Endothelial cell (in vitro differentiated cells): ENCODE measurements at regions not wholly inside any gene's neighbourhood (a gene's known extent, or its start where the extent isn't known, plus 50 kb on each side); places are given as distances from the start of the nearest gene placed in this dataset.

Source experiments
- DNase-seq: peaks from one replicate; pipeline ENCODE4 v3.0.0; 2021; ENCODE audit warnings: low spot score
- H3K27ac Mint-ChIP-seq: one replicate; pipeline ENCODE4 v1.8.0; 2021; ENCODE audit warnings: mixed read lengths, inconsistent platforms; ENCODE audit not compliant: unreplicated experiment
- H3K27me3 Mint-ChIP-seq: one replicate; pipeline ENCODE4 v1.8.0; 2021; ENCODE audit warnings: mild to moderate bottlenecking, moderate library complexity, mixed read lengths, inconsistent platforms; ENCODE audit not compliant: unreplicated experiment
- H3K36me3 Mint-ChIP-seq: one replicate; pipeline ENCODE4 v1.8.0; 2021; ENCODE audit warnings: mild to moderate bottlenecking, low read depth, mixed read lengths, inconsistent platforms; ENCODE audit not compliant: unreplicated experiment
- H3K4me1 Mint-ChIP-seq: one replicate; pipeline ENCODE4 v1.8.0; 2021; ENCODE audit warnings: mild to moderate bottlenecking, mixed read lengths, inconsistent platforms; ENCODE audit not compliant: unreplicated experiment
- H3K4me3 Mint-ChIP-seq: one replicate; pipeline ENCODE4 v1.8.0; 2021; ENCODE audit warnings: mild to moderate bottlenecking, mixed read lengths, inconsistent platforms; ENCODE audit not compliant: unreplicated experiment
- H3K9me3 Mint-ChIP-seq: one replicate; pipeline ENCODE4 v1.8.0; 2021; ENCODE audit warnings: mixed read lengths, inconsistent platforms; ENCODE audit not compliant: unreplicated experiment
- TF ChIP-seq, protein P1 (sequence below): fragments of 200-600 bp; sonication (generic); IDR thresholded peaks from one replicate; pipeline ENCODE4 v1.5.0; 2021; ENCODE audit warnings: antibody characterized with exemption; ENCODE audit not compliant: unreplicated experiment

DNA sequence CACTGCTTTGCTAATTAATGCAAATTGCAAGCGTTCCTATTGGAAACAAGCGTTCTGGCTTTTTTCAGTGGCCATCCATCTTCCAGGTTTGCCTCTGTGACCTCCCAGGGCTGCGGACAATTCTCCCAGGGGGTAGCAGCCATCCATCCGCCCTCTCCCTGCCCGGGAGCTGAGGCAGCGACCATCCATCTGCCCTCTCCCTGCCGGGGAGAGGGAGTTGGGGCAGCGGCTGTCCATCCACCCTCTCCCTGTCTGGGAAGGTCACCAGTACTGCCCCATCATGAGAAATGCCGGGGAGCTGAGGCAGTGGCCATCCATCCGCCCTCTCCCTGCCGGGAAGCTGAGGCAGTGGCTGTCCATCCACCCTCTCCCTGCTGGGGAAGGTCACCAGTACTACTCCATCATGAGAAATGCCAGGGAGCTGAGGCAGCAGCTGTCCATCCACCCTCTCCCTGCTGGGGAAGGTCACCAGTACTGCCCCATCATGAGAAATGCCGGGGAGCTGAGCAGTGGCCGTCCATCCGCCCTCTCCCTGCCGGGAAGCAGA is 394.7 kb downstream of the BRD1 start:
- Mint-ChIP-seq H3K27ac (no peak overlapping the region), H3K36me3 (no peaks in the 10 kb centered on the region), H3K27me3 (peaks cover 2% of the 10 kb centered on the region), H3K4me3 (no peak overlapping the region), H3K9me3 (no peaks in the 10 kb centered on the region), H3K4me1 (no peaks in the 10 kb centered on the region)
- DNase-seq, result no peak
- TF ChIP-seq, protein P1, sequence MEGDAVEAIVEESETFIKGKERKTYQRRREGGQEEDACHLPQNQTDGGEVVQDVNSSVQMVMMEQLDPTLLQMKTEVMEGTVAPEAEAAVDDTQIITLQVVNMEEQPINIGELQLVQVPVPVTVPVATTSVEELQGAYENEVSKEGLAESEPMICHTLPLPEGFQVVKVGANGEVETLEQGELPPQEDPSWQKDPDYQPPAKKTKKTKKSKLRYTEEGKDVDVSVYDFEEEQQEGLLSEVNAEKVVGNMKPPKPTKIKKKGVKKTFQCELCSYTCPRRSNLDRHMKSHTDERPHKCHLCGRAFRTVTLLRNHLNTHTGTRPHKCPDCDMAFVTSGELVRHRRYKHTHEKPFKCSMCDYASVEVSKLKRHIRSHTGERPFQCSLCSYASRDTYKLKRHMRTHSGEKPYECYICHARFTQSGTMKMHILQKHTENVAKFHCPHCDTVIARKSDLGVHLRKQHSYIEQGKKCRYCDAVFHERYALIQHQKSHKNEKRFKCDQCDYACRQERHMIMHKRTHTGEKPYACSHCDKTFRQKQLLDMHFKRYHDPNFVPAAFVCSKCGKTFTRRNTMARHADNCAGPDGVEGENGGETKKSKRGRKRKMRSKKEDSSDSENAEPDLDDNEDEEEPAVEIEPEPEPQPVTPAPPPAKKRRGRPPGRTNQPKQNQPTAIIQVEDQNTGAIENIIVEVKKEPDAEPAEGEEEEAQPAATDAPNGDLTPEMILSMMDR, result no peak

DNA sequence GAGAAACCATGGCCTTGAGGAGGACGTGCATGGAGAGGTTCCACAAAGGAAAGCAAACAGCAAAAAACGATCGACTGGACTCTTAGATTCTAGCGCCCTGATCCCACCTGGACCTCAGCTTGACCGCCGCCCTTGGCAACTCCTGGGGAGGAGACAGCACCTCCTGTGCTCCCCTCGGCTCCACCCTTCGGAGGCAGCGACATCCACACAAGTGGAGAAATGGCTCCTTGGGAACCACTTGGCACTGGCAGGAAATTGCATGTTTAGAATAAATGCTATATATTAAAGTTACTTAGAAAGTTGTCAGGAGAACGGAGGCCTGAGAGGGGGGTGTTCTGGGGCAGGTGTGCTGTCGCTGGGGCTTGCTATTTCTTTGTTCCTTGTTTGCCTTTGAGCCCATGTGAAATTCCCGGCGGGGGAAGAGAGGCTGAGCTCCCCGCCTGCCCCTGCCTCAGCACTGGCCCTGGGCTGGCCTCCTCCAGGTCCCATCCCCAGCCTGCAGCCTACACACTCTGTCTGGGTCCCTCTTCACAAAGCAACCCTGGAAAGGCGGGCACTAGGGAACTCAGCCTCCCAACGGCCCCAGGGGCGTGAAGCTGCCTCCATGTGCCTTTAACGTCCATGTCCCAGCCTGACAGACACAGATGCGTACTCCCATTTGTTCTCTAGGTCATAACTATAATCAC is 395.3 kb downstream of the BRD1 start:
- TF ChIP-seq, protein P1, result no peak
- DNase-seq, result no peak
- Mint-ChIP-seq H3K4me3 (no peak overlapping the region), H3K36me3 (no peaks in the 10 kb centered on the region), H3K9me3 (no peaks in the 10 kb centered on the region), H3K4me1 (no peaks in the 10 kb centered on the region), H3K27me3 (peaks cover 2% of the 10 kb centered on the region), H3K27ac (no peak overlapping the region)

DNA sequence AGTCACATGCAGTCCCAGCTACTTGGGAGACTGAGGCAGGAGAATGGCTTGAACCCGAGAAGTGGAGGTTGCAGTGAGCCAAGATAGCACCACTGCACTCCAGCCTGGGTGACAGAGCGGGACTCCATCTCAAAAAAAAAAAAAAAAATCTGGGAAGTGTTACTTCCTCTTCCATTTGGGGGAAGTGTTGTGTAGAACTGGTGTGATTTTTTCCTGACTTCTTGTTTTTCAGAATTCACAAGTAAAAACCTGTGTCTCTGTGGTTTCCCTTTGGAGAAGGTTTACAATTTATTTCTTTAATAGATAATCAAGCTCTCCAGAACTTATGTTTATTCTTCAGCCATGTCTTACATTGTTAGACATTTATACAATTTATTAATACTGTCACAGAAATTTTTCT is 396.1 kb downstream of the BRD1 start:
- H3K4me3 Mint-ChIP-seq, result no peak overlapping the region
- H3K4me1 Mint-ChIP-seq, result no peaks in the 10 kb centered on the region
- no peaks in the 10 kb centered on the region for H3K36me3 Mint-ChIP-seq
- no peak overlapping the region for H3K27ac Mint-ChIP-seq
- DNase-seq, result no peak
- TF ChIP-seq, protein P1, result no peak
- H3K27me3 Mint-ChIP-seq, result peaks cover 2% of the 10 kb centered on the region
- H3K9me3 Mint-ChIP-seq, result no peaks in the 10 kb centered on the region

DNA sequence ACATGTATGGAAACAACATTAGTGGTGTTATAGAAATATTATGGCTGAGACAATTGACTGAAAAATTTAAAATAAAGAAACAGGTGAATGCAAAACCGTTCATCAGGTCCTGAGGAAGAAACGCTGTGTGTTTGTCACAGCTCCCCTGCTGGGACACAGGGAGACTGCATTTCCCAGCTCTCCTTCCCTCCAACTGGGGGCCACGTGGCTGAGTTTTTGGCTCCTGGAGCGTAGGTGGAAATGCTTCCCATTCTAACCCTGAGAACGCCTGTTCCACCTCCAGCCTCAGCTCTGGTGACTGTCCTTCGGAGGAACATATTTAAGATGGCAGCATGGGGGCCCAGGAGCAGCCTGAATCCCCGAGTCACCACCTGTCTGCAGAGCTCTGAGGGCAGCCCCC is 398.6 kb downstream of the BRD1 start:
- peaks cover 3% of the 10 kb centered on the region for H3K27me3 Mint-ChIP-seq
- H3K27ac Mint-ChIP-seq, result no peak overlapping the region
- no peak overlapping the region for H3K4me3 Mint-ChIP-seq
- H3K4me1 Mint-ChIP-seq, result no peaks in the 10 kb centered on the region
- TF ChIP-seq, protein P1, result no peak
- H3K36me3 Mint-ChIP-seq, result no peaks in the 10 kb centered on the region
- H3K9me3 Mint-ChIP-seq, result no peaks in the 10 kb centered on the region
- DNase-seq, result no peak

DNA sequence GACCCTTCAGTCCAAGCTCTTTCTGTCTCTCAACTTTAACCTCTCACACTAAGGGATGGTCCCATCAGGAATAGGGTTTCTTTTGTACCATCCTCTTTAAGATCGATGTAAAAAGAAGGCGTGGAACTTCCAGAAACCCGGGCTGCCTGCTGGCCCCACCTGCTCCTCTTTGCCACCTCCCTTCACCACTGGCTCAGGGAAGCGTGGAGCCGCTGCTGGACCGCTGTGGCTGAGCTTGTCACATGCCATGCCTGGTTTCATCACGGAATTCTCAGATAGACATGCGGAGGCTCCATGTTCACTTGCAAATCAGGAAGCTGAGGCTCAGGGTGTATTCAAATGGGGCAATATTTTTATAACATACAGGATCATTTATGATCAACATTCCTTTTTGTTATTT is 399.7 kb downstream of the BRD1 start:
- H3K27me3 Mint-ChIP-seq, result peaks cover 3% of the 10 kb centered on the region
- TF ChIP-seq, protein P1, result no peak
- H3K27ac Mint-ChIP-seq, result no peak overlapping the region
- no peaks in the 10 kb centered on the region for H3K9me3 Mint-ChIP-seq
- DNase-seq, result no peak
- H3K4me3 Mint-ChIP-seq, result no peak overlapping the region
- H3K36me3 Mint-ChIP-seq, result no peaks in the 10 kb centered on the region
- H3K4me1 Mint-ChIP-seq, result no peaks in the 10 kb centered on the region
